OCI-LY7 (cell line): ENCODE measurements at regions not wholly inside any gene's neighbourhood (a gene's known extent, or its start where the extent isn't known, plus 50 kb on each side); places are given as distances from the start of the nearest gene placed in this dataset.

Experiments used
- CTCF ChIP-seq: fragments of 200-600 bp; sonication (generic); conservative IDR thresholded peaks from 2 replicates; pipeline ENCODE4 v1.5.1; 2014; ENCODE audit warnings: mild to moderate bottlenecking, antibody characterized with exemption, low read length, moderate library complexity, mixed read lengths
- EZH2phosphoT487 ChIP-seq: fragments of 200-600 bp; sonication (generic); IDR thresholded peaks from 2 replicates; pipeline ENCODE4 v1.6.1; 2018; ENCODE audit warnings: low read depth, borderline replicate concordance, mild to moderate bottlenecking, mixed run types, antibody characterized with exemption, low read length, moderate library complexity, mixed read lengths

DNA sequence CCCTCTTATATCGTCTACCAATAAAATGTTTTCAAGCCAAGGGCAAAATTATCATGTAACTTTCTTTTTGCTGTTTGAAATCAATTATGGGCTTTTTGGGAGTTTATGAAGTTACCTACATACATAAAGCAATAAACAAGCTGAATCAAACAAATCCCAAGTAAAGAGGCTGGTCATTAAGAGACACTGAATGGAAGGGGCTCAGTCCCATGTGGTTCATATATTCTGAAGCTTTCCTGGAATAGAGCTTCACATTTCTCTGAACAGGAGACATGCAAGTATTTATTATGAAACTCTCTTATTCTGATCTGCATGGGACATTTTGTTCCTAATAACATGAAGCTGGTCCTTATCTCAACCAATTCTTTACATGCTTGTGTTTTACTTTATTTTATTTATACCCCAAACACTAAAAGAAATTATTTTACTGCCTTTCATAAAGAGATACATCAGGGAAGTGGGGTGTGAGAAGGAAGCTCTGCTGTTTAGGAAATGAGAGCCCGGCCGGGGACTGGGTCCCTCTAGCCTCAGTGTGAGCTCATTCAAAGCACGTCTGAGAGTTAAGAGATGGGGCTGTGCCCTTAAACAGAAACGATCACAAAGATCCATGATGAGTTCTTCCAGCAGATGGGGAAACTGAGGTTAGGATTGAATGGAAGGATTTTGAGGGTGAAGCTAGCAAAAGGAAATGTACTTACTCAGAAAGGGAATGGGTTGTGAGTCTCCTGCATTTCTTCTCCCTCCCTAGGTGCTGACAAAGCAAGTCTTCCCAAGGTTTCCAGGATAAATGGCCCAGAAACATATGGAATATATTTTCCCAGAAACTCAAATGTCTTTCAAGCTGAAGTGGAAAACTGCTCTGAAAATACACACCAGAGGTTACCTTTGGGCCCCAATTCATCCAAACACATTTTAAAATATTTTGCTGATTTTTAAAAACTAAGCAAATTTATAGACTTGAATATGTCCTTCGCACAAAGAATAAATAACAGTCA lies 93.1 kb upstream of the LNX1 start:
- TF ChIP-seq CTCF = no peak
- no peak for TF ChIP-seq EZH2phosphoT487
